GM19328 (cell line): ENCODE measurements at regions not wholly inside any gene's neighbourhood (a gene's known extent, or its start where the extent isn't known, plus 50 kb on each side); places are given as distances from the start of the nearest gene placed in this dataset.
"Not testable (repeated sequence)": the region's sequence is repeated elsewhere in the genome, so short reads cannot be mapped to it uniquely, and the experiment has no call there.

Source experiments
- ATAC-seq: cut with Tn5 transposase; IDR thresholded peaks from one replicate; pipeline ENCODE4 v1.9.1; 2021; ENCODE audit warnings: mild to moderate bottlenecking, moderate library complexity; ENCODE audit not compliant: unreplicated experiment

GRCh38 chr11:24400059-24400665 lies 96.7 kb upstream of the LUZP2 start:
- no peak for ATAC-seq

- no peak for ATAC-seq
Observed at GRCh38 chr11:24406389-24406788, 90.5 kb upstream of the LUZP2 start.

- ATAC-seq, result no peak
Observed at GRCh38 chr11:24406980-24407379, 89.9 kb upstream of the LUZP2 start.

- ATAC-seq, result no peak
Observed at GRCh38 chr11:24407733-24408132, 89.1 kb upstream of the LUZP2 start.

GRCh38 chr11:24408202-24408601 lies 88.7 kb upstream of the LUZP2 start:
- ATAC-seq, result no peak

GRCh38 chr11:24411791-24412190 lies 85.1 kb upstream of the LUZP2 start:
- no peak for ATAC-seq

- no peak for ATAC-seq
Observed at GRCh38 chr11:24412722-24413121, 84.1 kb upstream of the LUZP2 start.

GRCh38 chr11:24413391-24413790 lies 83.5 kb upstream of the LUZP2 start:
- ATAC-seq, result no peak

- not testable (repeated sequence) for ATAC-seq
Observed at GRCh38 chr11:24415955-24416636, 80.8 kb upstream of the LUZP2 start.

- no peak for ATAC-seq
Observed at GRCh38 chr11:24421766-24422165, 75.1 kb upstream of the LUZP2 start.

- no peak for ATAC-seq
Observed at GRCh38 chr11:24422376-24422775, 74.5 kb upstream of the LUZP2 start.

GRCh38 chr11:24437123-24437522 lies 59.7 kb upstream of the LUZP2 start:
- no peak for ATAC-seq
